ENCODE measurements at regions not wholly inside any gene's neighbourhood (a gene's known extent, or its start where the extent isn't known, plus 50 kb on each side); places are given as distances from the start of the nearest gene placed in this dataset.

- BruUV-seq (replicated peaks), result no TSS peak
- Histone ChIP-seq H3K36me3 (ENCODE audit: insufficient read depth, low read length, poor library complexity, severe bottlenecking) (no peaks in the 10 kb centered on the region), H3K9me3 (ENCODE audit: low read depth, low read length, poor library complexity, severe bottlenecking) (peaks cover 5% of the 10 kb centered on the region), H3K27ac (ENCODE audit: low read depth, low read length, poor library complexity, severe bottlenecking) (no peak overlapping the region), H3K27me3 (replicated peaks; ENCODE audit: insufficient read depth, low read depth, low read length, poor library complexity) (no peaks in the 10 kb centered on the region), H3K4me3 (ENCODE audit: low read depth, low read length, poor library complexity, severe bottlenecking) (no peak overlapping the region), H3K4me1 (ENCODE audit: insufficient read depth, low read length, poor library complexity, severe bottlenecking) (peaks cover 36% of the 10 kb centered on the region)
- TF ChIP-seq CTCF (conservative IDR thresholded peaks at IDR 0.05; ENCODE audit: low read depth, low read length) (no peak), EZH2 (IDR thresholded peaks at IDR 0.05; ENCODE audit: borderline replicate concordance, low read depth, low read length, poor library complexity, severe bottlenecking) (no peak)
- ChIA-PET CTCF (no interaction called here), POLR2A (ENCODE audit: low non-redundant PET) (no interaction called here)
- intact Hi-C loops (cut with micrococcal nuclease; ENCODE audit: unreplicated experiment), result no loop called here
- DNase-seq (ENCODE audit: low spot score), result no peak
Observed at GRCh38 chr5:96053063-96053735, 91.5 kb upstream of the ELL2 start.

- ChIA-PET CTCF (no interaction called here), POLR2A (ENCODE audit: low non-redundant PET) (no interaction called here)
- DNase-seq (ENCODE audit: low spot score), result no peak
- H3K4me3 ChIP-seq (ENCODE audit: low read depth, low read length, poor library complexity, severe bottlenecking), result no peak overlapping the region
- peaks cover 36% of the 10 kb centered on the region for H3K4me1 ChIP-seq (ENCODE audit: insufficient read depth, low read length, poor library complexity, severe bottlenecking)
- no TSS peak for BruUV-seq (replicated peaks)
- peaks cover 5% of the 10 kb centered on the region for H3K9me3 ChIP-seq (ENCODE audit: low read depth, low read length, poor library complexity, severe bottlenecking)
- no peak overlapping the region for H3K27ac ChIP-seq (ENCODE audit: low read depth, low read length, poor library complexity, severe bottlenecking)
- intact Hi-C loops (cut with micrococcal nuclease; ENCODE audit: unreplicated experiment), result no loop called here
- H3K27me3 ChIP-seq (replicated peaks; ENCODE audit: insufficient read depth, low read depth, low read length, poor library complexity), result no peaks in the 10 kb centered on the region
- no peak for TF ChIP-seq CTCF (conservative IDR thresholded peaks at IDR 0.05; ENCODE audit: low read depth, low read length)
- no peak for TF ChIP-seq EZH2 (IDR thresholded peaks at IDR 0.05; ENCODE audit: borderline replicate concordance, low read depth, low read length, poor library complexity, severe bottlenecking)
- H3K36me3 ChIP-seq (ENCODE audit: insufficient read depth, low read length, poor library complexity, severe bottlenecking), result no peaks in the 10 kb centered on the region
Observed at GRCh38 chr5:96052374-96052773, 90.7 kb upstream of the ELL2 start.

- peaks cover 36% of the 10 kb centered on the region for H3K4me1 ChIP-seq (ENCODE audit: insufficient read depth, low read length, poor library complexity, severe bottlenecking)
- BruUV-seq (replicated peaks), result no TSS peak
- H3K36me3 ChIP-seq (ENCODE audit: insufficient read depth, low read length, poor library complexity, severe bottlenecking), result no peaks in the 10 kb centered on the region
- H3K27ac ChIP-seq (ENCODE audit: low read depth, low read length, poor library complexity, severe bottlenecking), result peak overlapping the region; percentile 65
- DNase-seq (ENCODE audit: low spot score), result peak; percentile 91
- ChIA-PET CTCF (no interaction called here), POLR2A (ENCODE audit: low non-redundant PET) (no interaction called here)
- intact Hi-C loops (cut with micrococcal nuclease; ENCODE audit: unreplicated experiment), result no loop called here
- TF ChIP-seq CTCF (conservative IDR thresholded peaks at IDR 0.05; ENCODE audit: low read depth, low read length) (no peak), EZH2 (IDR thresholded peaks at IDR 0.05; ENCODE audit: borderline replicate concordance, low read depth, low read length, poor library complexity, severe bottlenecking) (no peak)
- peaks cover 5% of the 10 kb centered on the region for H3K9me3 ChIP-seq (ENCODE audit: low read depth, low read length, poor library complexity, severe bottlenecking)
- no peaks in the 10 kb centered on the region for H3K27me3 ChIP-seq (replicated peaks; ENCODE audit: insufficient read depth, low read depth, low read length, poor library complexity)
- H3K4me3 ChIP-seq (ENCODE audit: low read depth, low read length, poor library complexity, severe bottlenecking), result no peak overlapping the region
Observed at GRCh38 chr5:96051401-96051830, 89.8 kb upstream of the ELL2 start.
